ENCODE measurements at regions not wholly inside any gene's neighbourhood (a gene's known extent, or its start where the extent isn't known, plus 50 kb on each side); places are given as distances from the start of the nearest gene placed in this dataset.

- 38% methylated on average over 3 of the region's 3 CpGs; no CpG with 5 or more reads in 1 of the 2 experiments for WGBS, 2 experiments (ENCODE audit: extremely low coverage in 1 of 2, insufficient coverage in 1 of 2, insufficient read length in 1 of 2, insufficient replicate concordance in 2 of 2, low coverage in 1 of 2, low lambda C conversion rate in 2 of 2, missing lambda C conversion rate in 1 of 2)
- H3K36me3 ChIP-seq (ENCODE audit: control insufficient read depth in 2 of 4, insufficient read depth in 4 of 4, low read length in 3 of 4): no peaks in the 10 kb centered on the region
- H2AK5ac ChIP-seq (ENCODE audit: low read depth, low read length): no peak overlapping the region
- H3K9ac ChIP-seq (replicated peaks in 1 of 4; ENCODE audit: extremely low read depth in 1 of 4, low read depth in 3 of 4, low read length in 3 of 4): peak overlapping the region in 2 of 4 experiments; percentile 43 to 45; a peak in 2 of 7 replicates
- no peaks in the 10 kb centered on the region for H4K20me1 ChIP-seq (replicated peaks in 1 of 2; ENCODE audit: control insufficient read depth in 1 of 2, insufficient read depth in 2 of 2, low read length in 2 of 2)
- no peaks in the 10 kb centered on the region for H3K79me1 ChIP-seq (ENCODE audit: low read depth, low read length)
- H2BK20ac ChIP-seq (ENCODE audit: low read length): peak overlapping the region; percentile 73; the same call in 1 of the 2 replicates
- H4K8ac ChIP-seq (ENCODE audit: extremely low read depth, insufficient read depth, low read length): no peak overlapping the region
- POLR2A ChIA-PET (ENCODE audit: partially characterized antibody): no interaction called here
- no peaks in the 10 kb centered on the region for H3K27me3 ChIP-seq (replicated peaks in 1 of 4; ENCODE audit: control insufficient read depth in 3 of 4, extremely low read depth in 1 of 4, insufficient read depth in 3 of 4, low read length in 3 of 4)
- no peak overlapping the region for H3K14ac ChIP-seq (ENCODE audit: insufficient read length)
- H3K4me2 ChIP-seq (ENCODE audit: insufficient read depth in 1 of 2, low read depth in 2 of 2, low read length in 2 of 2): peak overlapping the region; percentile 31 to 41
- H2BK120ac ChIP-seq (replicated peaks; ENCODE audit: low read depth, low read length): peak overlapping the region; percentile 73
- peak overlapping the region; percentile 37 for H3K56ac ChIP-seq (replicated peaks; ENCODE audit: insufficient read length, low read depth, low read length)
- H3K4ac ChIP-seq (replicated peaks; ENCODE audit: insufficient read length, low read depth, low read length): no peak overlapping the region
- H3K23me2 ChIP-seq (ENCODE audit: low read depth, low read length): no peaks in the 10 kb centered on the region
- peak overlapping the region; percentile 81 for H3K27ac ChIP-seq (ENCODE audit: low read depth, low read length)
- no peak overlapping the region for H4K91ac ChIP-seq (replicated peaks; ENCODE audit: insufficient read length, low read length)
- H3K18ac ChIP-seq (ENCODE audit: extremely low read depth, low read length): no peak overlapping the region; the same call in 1 of the 2 replicates
- H3K4me3 ChIP-seq (ENCODE audit: extremely low read depth in 1 of 4, insufficient read depth in 2 of 4, low read depth in 3 of 4, low read length in 4 of 4): peak overlapping the region in 1 of 4 experiments; percentile 22; a peak in 1 of 8 replicates
- peak overlapping the region; percentile 95 for H2AFZ ChIP-seq (ENCODE audit: low read length)
- CTCF ChIA-PET (ENCODE audit: partially characterized antibody): no interaction called here
- DNase-seq (ENCODE audit: low read depth in 1 of 2, low spot score in 2 of 2) (peak; percentile 52 to 61), FAIRE-seq (peak; percentile 99)
- H3K23ac ChIP-seq (ENCODE audit: insufficient read length): no peak overlapping the region
- H4K5ac ChIP-seq (ENCODE audit: insufficient read length, low read depth, low read length): peak overlapping the region; percentile 84
- H3K9me3 ChIP-seq (ENCODE audit: insufficient read depth in 2 of 2, low read depth in 1 of 2, low read length in 1 of 2): no peaks in the 10 kb centered on the region
- H2BK12ac ChIP-seq (ENCODE audit: low read depth, low read length): peak overlapping the region; percentile 1; the same call in 1 of the 2 replicates
- H3K4me1 ChIP-seq (replicated peaks in 1 of 4; ENCODE audit: control insufficient read depth in 3 of 4, insufficient read depth in 4 of 4, low read length in 3 of 4): peaks cover 0 to 15% (median 10%) of the 10 kb centered on the region in 4 experiments; a peak in 4 of 7 replicates
- H2BK15ac ChIP-seq (ENCODE audit: low read length): no peak overlapping the region
- peak overlapping the region; percentile 11; the same call in 1 of the 2 replicates for H2BK5ac ChIP-seq (ENCODE audit: low read depth, low read length)
- H3K79me2 ChIP-seq (ENCODE audit: control insufficient read depth in 1 of 2, insufficient read depth in 2 of 2, low read length in 2 of 2): no peaks in the 10 kb centered on the region
- no peak for TF ChIP-seq CTCF (IDR thresholded peaks at IDR 0.05; ENCODE audit: control extremely low read depth in 1 of 3, insufficient read depth in 1 of 3, low read depth in 1 of 3, low read length in 3 of 3)
- TF ChIP-seq TCF12 (IDR thresholded peaks at IDR 0.05; ENCODE audit: low read depth, low read length): no peak
- TF ChIP-seq BACH1 (IDR thresholded peaks at IDR 0.05; ENCODE audit: low read length): no peak
- no peak for TF ChIP-seq MAFK (IDR thresholded peaks at IDR 0.05; ENCODE audit: low read depth, low read length)
- TF ChIP-seq E2F6 (IDR thresholded peaks at IDR 0.05): no peak
- no peak for TF ChIP-seq ATF3 (IDR thresholded peaks at IDR 0.05; ENCODE audit: insufficient read depth, low read depth, low read length)
- 0 out of 2 replicates have a peak, but pooled peaks have one; percentile 59 for TF ChIP-seq SP1 (IDR thresholded peaks at IDR 0.05; ENCODE audit: low read depth, low read length)
- TF ChIP-seq ZNF274 (IDR thresholded peaks at IDR 0.05; ENCODE audit: borderline replicate concordance, extremely low read depth, low read length): no peak
- no peak; the same call in 1 of the 2 replicates for TF ChIP-seq CEBPB (IDR thresholded peaks at IDR 0.05; ENCODE audit: low read depth, low read length)
Measured at GRCh38 chr3:88912294-88912877, 195.0 kb upstream of the EPHA3 start.

Data from H1 (cell line).